IMR-90 (cell line): ENCODE measurements at regions not wholly inside any gene's neighbourhood (a gene's known extent, or its start where the extent isn't known, plus 50 kb on each side); places are given as distances from the start of the nearest gene placed in this dataset.

Experiments used
- ATAC-seq: fragments of 200-7000 bp; cut with Tn5 transposase; 2 replicates; pipeline ENCODE4 v1.9.1; 2020; ENCODE audit warnings: low read depth, mild to moderate bottlenecking, moderate library complexity
- BruUV-seq: library from RNA; stranded (reverse); fragments of 400-500 nt; replicated peaks from 2 replicates; lab custom pipeline; 2021; lab: Mats Ljungman, UMichigan
- CTCF ChIA-PET: fragments of 300-600 bp; formaldehyde crosslinking; extraction: SDS; loops from one replicate; lab custom pipeline; 2021; ENCODE audit warnings: antibody characterized with exemption; lab: Yijun Ruan, JAX
- POLR2A ChIA-PET: fragments of 300-600 bp; sonication (Branson Sonifier 250); formaldehyde crosslinking; loops from one replicate; lab custom pipeline; 2022; ENCODE audit warnings: antibody characterized with exemption; ENCODE audit not compliant: unreplicated experiment; lab: Charles Lee
- DNase-seq: peaks from one replicate; pipeline ENCODE4 v3.0.0; 2013
- H2AFZ ChIP-seq: replicated peaks from 2 replicates; pipeline ENCODE3; 2013; ENCODE audit warnings: low read length, mild to moderate bottlenecking; ENCODE audit not compliant: poor library complexity
- H2AK5ac ChIP-seq: 2 replicates; pipeline ENCODE4 v1.6.1; 2013; ENCODE audit warnings: low read depth, low read length, inconsistent platforms
- H2AK9ac ChIP-seq: replicated peaks from 2 replicates; pipeline ENCODE3; 2013; ENCODE audit warnings: mild to moderate bottlenecking, low read depth, low read length, moderate library complexity; ENCODE audit not compliant: poor library complexity
- H2BK120ac ChIP-seq: 2 replicates; pipeline ENCODE4 v1.6.1; 2013; ENCODE audit warnings: low read depth, low read length, inconsistent platforms
- H2BK15ac ChIP-seq: 3 replicates; pipeline ENCODE4 v1.6.1; 2013; ENCODE audit warnings: low read depth, low read length, inconsistent platforms
- H2BK20ac ChIP-seq: 2 replicates; pipeline ENCODE4 v1.6.1; 2013; ENCODE audit warnings: low read depth, mild to moderate bottlenecking, inconsistent platforms, low read length, moderate library complexity
- H2BK5ac ChIP-seq: 2 replicates; pipeline ENCODE4 v1.6.1; 2013; ENCODE audit warnings: mild to moderate bottlenecking, low read depth, low read length, inconsistent platforms; ENCODE audit not compliant: poor library complexity, severe bottlenecking
- H3K14ac ChIP-seq: replicated peaks from 2 replicates; pipeline ENCODE4 v1.6.1; 2013; ENCODE audit warnings: low read depth, low read length, inconsistent platforms
- H3K18ac ChIP-seq: 2 replicates; pipeline ENCODE4 v1.6.1; 2013; ENCODE audit warnings: low read depth, low read length, control low read depth
- H3K23ac ChIP-seq: 2 replicates; pipeline ENCODE4 v1.6.1; 2013; ENCODE audit warnings: low read depth, low read length, inconsistent platforms
- H3K27ac ChIP-seq: 2 replicates; pipeline ENCODE4 v1.5.1; 2013; ENCODE audit warnings: mild to moderate bottlenecking, control low read depth, low read length; ENCODE audit not compliant: insufficient read depth
- H3K27me3 ChIP-seq: 2 replicates; pipeline ENCODE4 v1.6.1; 2013; ENCODE audit warnings: low read length; ENCODE audit not compliant: control insufficient read depth, insufficient read depth
- H3K36me3 ChIP-seq: 2 replicates; pipeline ENCODE4 v1.6.1; 2013; ENCODE audit warnings: low read length, mixed read lengths; ENCODE audit not compliant: control insufficient read depth, insufficient read depth
- H3K4ac ChIP-seq: 2 replicates; pipeline ENCODE4 v1.6.1; 2013; ENCODE audit warnings: low read depth, low read length, inconsistent platforms
- H3K4me1 ChIP-seq: 2 replicates; pipeline ENCODE4 v1.6.1; 2013; ENCODE audit warnings: low read length, mixed read lengths; ENCODE audit not compliant: control insufficient read depth, insufficient read depth
- H3K4me2 ChIP-seq: 2 replicates; pipeline ENCODE4 v1.6.1; 2013; ENCODE audit warnings: low read depth, mild to moderate bottlenecking, control low read depth, low read length, moderate library complexity
- H3K4me3 ChIP-seq: 2 replicates; pipeline ENCODE4 v1.5.1; 2013; ENCODE audit warnings: low read depth, mild to moderate bottlenecking, control low read depth, low read length, moderate library complexity; ENCODE audit not compliant: insufficient read depth
- H3K56ac ChIP-seq: 2 replicates; pipeline ENCODE4 v1.6.1; 2013; ENCODE audit warnings: low read length, inconsistent platforms; ENCODE audit not compliant: insufficient read depth; ENCODE audit errors: extremely low read depth
- H3K79me1 ChIP-seq, 2 experiments: 2 replicates each; pipeline ENCODE4 v1.6.1; 2013; ENCODE audit warnings: low read length in 2 of 2, inconsistent platforms in 1 of 2, low read depth in 1 of 2
- H3K9ac ChIP-seq: 2 replicates; pipeline ENCODE4 v1.6.1; 2013; ENCODE audit warnings: low read depth, low read length, control low read depth
- H3K9me1 ChIP-seq: 2 replicates; pipeline ENCODE4 v1.6.1; 2013; ENCODE audit warnings: low read length, inconsistent platforms; ENCODE audit not compliant: insufficient read depth
- H3K9me3 ChIP-seq: 2 replicates; pipeline ENCODE4 v1.6.1; 2013; ENCODE audit warnings: low read length; ENCODE audit not compliant: control insufficient read depth, insufficient read depth
- H4K20me1 ChIP-seq: 2 replicates; pipeline ENCODE4 v1.6.1; 2013; ENCODE audit warnings: low read length, inconsistent platforms; ENCODE audit not compliant: insufficient read depth
- H4K5ac ChIP-seq: 2 replicates; pipeline ENCODE4 v1.6.1; 2013; ENCODE audit warnings: mild to moderate bottlenecking, low read depth, low read length, control low read depth
- H4K8ac ChIP-seq, 2 experiments: 2 replicates each; pipeline ENCODE4 v1.6.1; 2013; ENCODE audit warnings: low read depth in 2 of 2, low read length in 2 of 2, control low read depth in 1 of 2, inconsistent platforms in 1 of 2
- H4K91ac ChIP-seq: 2 replicates; pipeline ENCODE4 v1.6.1; 2013; ENCODE audit warnings: low read depth, low read length, inconsistent platforms; ENCODE audit not compliant: insufficient read depth
- CEBPB ChIP-seq: IDR thresholded peaks from 2 replicates; pipeline ENCODE4 v1.6.1; 2012; ENCODE audit warnings: low read depth, low read length, improper control_type of control experiment
- CHD1 ChIP-seq: IDR thresholded peaks from 2 replicates; pipeline ENCODE4 v1.6.1; 2012; ENCODE audit warnings: low read depth, low read length, improper control_type of control experiment
- MAFK ChIP-seq: IDR thresholded peaks from 2 replicates; pipeline ENCODE4 v1.6.1; 2012; ENCODE audit warnings: low read depth, low read length, improper control_type of control experiment
- MXI1 ChIP-seq: IDR thresholded peaks from 2 replicates; pipeline ENCODE4 v1.6.1; 2012; ENCODE audit warnings: low read depth, mild to moderate bottlenecking, low read length, moderate library complexity, borderline replicate concordance
- RFX5 ChIP-seq: IDR thresholded peaks from 2 replicates; pipeline ENCODE4 v1.8.0; 2012; ENCODE audit warnings: low read depth, mild to moderate bottlenecking, low read length, moderate library complexity
- SMC3 ChIP-seq: fragments of 150-350 bp; IDR thresholded peaks from 2 replicates; pipeline ENCODE4 v1.6.1; 2016; ENCODE audit warnings: low read depth, mild to moderate bottlenecking, antibody characterized with exemption, low read length, moderate library complexity
- WGBS, 2 experiments: methylation state at CpG; one replicate each; pipeline versions ENCODE4 v1.1.5 to v1.1.7; 2013; ENCODE audit warnings: missing lambda C conversion rate in 2 of 2; ENCODE audit not compliant: insufficient read length in 1 of 2; ENCODE audit errors: extremely low coverage in 2 of 2; 5-methylcytosine and 5-hydroxymethylcytosine counted together
- dilution Hi-C: fragments of 300-500 bp; cut with HindIII; formaldehyde crosslinking; loops from one replicate; pipeline ENCODE4 v1.14.3; 2018; ENCODE audit warnings: low sequenced_read_pairs; ENCODE audit not compliant: unreplicated experiment
- in situ Hi-C: fragments of 300-500 bp; cut with MboI; formaldehyde crosslinking; loops from 3 replicates; pipeline ENCODE4 v1.14.3; 2019; ENCODE audit warnings: low sequenced_read_pairs, inconsistent platforms, mixed read lengths
- intact Hi-C: fragments of 100-400 bp; cut with micrococcal nuclease; formaldehyde crosslinking; loops from 2 replicates; pipeline ENCODE4 v1.10.0; 2022
- TF ChIP-seq, protein P1 (sequence below): conservative IDR thresholded peaks from 2 replicates; pipeline ENCODE4 v1.5.1; 2012; ENCODE audit warnings: mild to moderate bottlenecking, low read depth, low read length, improper control_type of control experiment
- TF ChIP-seq, protein P2 (sequence below): fragments of 150-350 bp; IDR thresholded peaks from 2 replicates; pipeline ENCODE4 v1.6.1; 2016; ENCODE audit warnings: low read depth, mild to moderate bottlenecking, low read length, moderate library complexity, borderline replicate concordance

GRCh38 chr2:138205281-138205680 is 241.0 kb downstream of the HNMT start:
- H3K9me3 ChIP-seq = no peaks in the 10 kb centered on the region
- TF ChIP-seq RFX5 (no peak), CHD1 (no peak), MAFK (no peak), SMC3 (no peak), CEBPB (no peak), MXI1 (no peak)
- TF ChIP-seq, protein P1, sequence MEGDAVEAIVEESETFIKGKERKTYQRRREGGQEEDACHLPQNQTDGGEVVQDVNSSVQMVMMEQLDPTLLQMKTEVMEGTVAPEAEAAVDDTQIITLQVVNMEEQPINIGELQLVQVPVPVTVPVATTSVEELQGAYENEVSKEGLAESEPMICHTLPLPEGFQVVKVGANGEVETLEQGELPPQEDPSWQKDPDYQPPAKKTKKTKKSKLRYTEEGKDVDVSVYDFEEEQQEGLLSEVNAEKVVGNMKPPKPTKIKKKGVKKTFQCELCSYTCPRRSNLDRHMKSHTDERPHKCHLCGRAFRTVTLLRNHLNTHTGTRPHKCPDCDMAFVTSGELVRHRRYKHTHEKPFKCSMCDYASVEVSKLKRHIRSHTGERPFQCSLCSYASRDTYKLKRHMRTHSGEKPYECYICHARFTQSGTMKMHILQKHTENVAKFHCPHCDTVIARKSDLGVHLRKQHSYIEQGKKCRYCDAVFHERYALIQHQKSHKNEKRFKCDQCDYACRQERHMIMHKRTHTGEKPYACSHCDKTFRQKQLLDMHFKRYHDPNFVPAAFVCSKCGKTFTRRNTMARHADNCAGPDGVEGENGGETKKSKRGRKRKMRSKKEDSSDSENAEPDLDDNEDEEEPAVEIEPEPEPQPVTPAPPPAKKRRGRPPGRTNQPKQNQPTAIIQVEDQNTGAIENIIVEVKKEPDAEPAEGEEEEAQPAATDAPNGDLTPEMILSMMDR = no peak
- TF ChIP-seq, protein P2, sequence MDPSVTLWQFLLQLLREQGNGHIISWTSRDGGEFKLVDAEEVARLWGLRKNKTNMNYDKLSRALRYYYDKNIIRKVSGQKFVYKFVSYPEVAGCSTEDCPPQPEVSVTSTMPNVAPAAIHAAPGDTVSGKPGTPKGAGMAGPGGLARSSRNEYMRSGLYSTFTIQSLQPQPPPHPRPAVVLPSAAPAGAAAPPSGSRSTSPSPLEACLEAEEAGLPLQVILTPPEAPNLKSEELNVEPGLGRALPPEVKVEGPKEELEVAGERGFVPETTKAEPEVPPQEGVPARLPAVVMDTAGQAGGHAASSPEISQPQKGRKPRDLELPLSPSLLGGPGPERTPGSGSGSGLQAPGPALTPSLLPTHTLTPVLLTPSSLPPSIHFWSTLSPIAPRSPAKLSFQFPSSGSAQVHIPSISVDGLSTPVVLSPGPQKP = no peak
- H3K4me3 ChIP-seq = no peak overlapping the region
- no peak overlapping the region for H4K8ac ChIP-seq
- ChIA-PET CTCF (no interaction called here), POLR2A (no interaction called here)
- no peak overlapping the region for H2AK9ac ChIP-seq
- no peak overlapping the region for H4K5ac ChIP-seq
- H2AK5ac ChIP-seq = no peak overlapping the region
- no peak overlapping the region for H3K14ac ChIP-seq
- H3K4me1 ChIP-seq = no peaks in the 10 kb centered on the region
- no peak overlapping the region for H3K56ac ChIP-seq
- ATAC-seq (no peak), DNase-seq (no peak)
- H2BK15ac ChIP-seq = no peak overlapping the region
- H3K27ac ChIP-seq = no peak overlapping the region
- dilution Hi-C loops (no loop called here), intact Hi-C loops (loop anchor here (5.0 kb wide), 2 partner anchors 92 to 182 kb away; no protein-coding TSS in a partner anchor), in situ Hi-C loops (no loop called here)
- H3K23ac ChIP-seq = no peak overlapping the region
- no peak overlapping the region for H3K4ac ChIP-seq
- H3K9me1 ChIP-seq = no peaks in the 10 kb centered on the region
- H4K91ac ChIP-seq = no peak overlapping the region
- no peak overlapping the region for H2BK120ac ChIP-seq
- no peaks in the 10 kb centered on the region for H3K27me3 ChIP-seq
- WGBS, 2 experiments = no CpG with 5 or more reads among the region's 1 CpG
- H3K18ac ChIP-seq = no peak overlapping the region
- no peaks in the 10 kb centered on the region for H3K79me1 ChIP-seq
- no peak overlapping the region for H2BK5ac ChIP-seq
- no peaks in the 10 kb centered on the region for H4K20me1 ChIP-seq
- no peak overlapping the region for H2BK20ac ChIP-seq
- H3K36me3 ChIP-seq = no peaks in the 10 kb centered on the region
- H3K4me2 ChIP-seq = no peak overlapping the region
- no peak overlapping the region for H3K9ac ChIP-seq
- BruUV-seq = no TSS peak
- H2AFZ ChIP-seq = no peak overlapping the region
